ENCODE measurements at regions not wholly inside any gene's neighbourhood (a gene's known extent, or its start where the extent isn't known, plus 50 kb on each side); places are given as distances from the start of the nearest gene placed in this dataset.

DNA sequence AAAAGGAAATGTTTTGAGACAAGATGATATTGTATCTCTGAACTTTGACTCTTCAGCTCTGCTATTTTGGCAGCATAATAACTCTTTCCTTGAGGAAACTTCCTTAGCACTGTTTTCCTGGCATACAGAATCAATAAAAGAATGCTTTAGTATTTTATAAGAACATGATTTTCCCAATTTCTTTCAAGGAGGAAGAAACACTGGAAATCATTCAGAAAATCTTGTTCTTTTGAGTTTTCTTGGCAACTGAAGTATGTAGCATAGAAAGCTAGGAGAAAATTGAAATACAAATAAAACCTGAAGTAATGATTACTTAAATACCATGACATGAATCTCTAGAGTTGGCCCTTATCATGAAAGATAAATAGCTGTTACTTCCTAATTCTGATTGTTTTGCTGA is 461.4 kb upstream of the ZNF608 start:
- no peak for TF ChIP-seq POLR2A (IDR thresholded peaks at IDR 0.05; ENCODE audit: low read length)
- TF ChIP-seq, protein P1, sequence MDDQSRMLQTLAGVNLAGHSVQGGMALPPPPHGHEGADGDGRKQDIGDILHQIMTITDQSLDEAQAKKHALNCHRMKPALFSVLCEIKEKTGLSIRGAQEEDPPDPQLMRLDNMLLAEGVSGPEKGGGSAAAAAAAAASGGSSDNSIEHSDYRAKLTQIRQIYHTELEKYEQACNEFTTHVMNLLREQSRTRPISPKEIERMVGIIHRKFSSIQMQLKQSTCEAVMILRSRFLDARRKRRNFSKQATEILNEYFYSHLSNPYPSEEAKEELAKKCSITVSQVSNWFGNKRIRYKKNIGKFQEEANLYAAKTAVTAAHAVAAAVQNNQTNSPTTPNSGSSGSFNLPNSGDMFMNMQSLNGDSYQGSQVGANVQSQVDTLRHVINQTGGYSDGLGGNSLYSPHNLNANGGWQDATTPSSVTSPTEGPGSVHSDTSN (IDR thresholded peaks at IDR 0.05), result no peak
- no peak for TF ChIP-seq CTCF (IDR thresholded peaks at IDR 0.05)
- no peak for TF ChIP-seq HDAC2 (IDR thresholded peaks at IDR 0.05)
- TF ChIP-seq, protein P2, sequence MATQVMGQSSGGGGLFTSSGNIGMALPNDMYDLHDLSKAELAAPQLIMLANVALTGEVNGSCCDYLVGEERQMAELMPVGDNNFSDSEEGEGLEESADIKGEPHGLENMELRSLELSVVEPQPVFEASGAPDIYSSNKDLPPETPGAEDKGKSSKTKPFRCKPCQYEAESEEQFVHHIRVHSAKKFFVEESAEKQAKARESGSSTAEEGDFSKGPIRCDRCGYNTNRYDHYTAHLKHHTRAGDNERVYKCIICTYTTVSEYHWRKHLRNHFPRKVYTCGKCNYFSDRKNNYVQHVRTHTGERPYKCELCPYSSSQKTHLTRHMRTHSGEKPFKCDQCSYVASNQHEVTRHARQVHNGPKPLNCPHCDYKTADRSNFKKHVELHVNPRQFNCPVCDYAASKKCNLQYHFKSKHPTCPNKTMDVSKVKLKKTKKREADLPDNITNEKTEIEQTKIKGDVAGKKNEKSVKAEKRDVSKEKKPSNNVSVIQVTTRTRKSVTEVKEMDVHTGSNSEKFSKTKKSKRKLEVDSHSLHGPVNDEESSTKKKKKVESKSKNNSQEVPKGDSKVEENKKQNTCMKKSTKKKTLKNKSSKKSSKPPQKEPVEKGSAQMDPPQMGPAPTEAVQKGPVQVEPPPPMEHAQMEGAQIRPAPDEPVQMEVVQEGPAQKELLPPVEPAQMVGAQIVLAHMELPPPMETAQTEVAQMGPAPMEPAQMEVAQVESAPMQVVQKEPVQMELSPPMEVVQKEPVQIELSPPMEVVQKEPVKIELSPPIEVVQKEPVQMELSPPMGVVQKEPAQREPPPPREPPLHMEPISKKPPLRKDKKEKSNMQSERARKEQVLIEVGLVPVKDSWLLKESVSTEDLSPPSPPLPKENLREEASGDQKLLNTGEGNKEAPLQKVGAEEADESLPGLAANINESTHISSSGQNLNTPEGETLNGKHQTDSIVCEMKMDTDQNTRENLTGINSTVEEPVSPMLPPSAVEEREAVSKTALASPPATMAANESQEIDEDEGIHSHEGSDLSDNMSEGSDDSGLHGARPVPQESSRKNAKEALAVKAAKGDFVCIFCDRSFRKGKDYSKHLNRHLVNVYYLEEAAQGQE (IDR thresholded peaks at IDR 0.05), result no peak
- TF ChIP-seq SMC3 (IDR thresholded peaks at IDR 0.05), result no peak
- TF ChIP-seq ZFP36 (IDR thresholded peaks at IDR 0.05; ENCODE audit: borderline replicate concordance, partially characterized antibody), result no peak
- no peak for TF ChIP-seq EHMT2 (IDR thresholded peaks at IDR 0.05; ENCODE audit: low read depth)
- TF ChIP-seq MAFK (IDR thresholded peaks at IDR 0.05; ENCODE audit: partially characterized antibody), result no peak
- no peak for TF ChIP-seq JUN (IDR thresholded peaks at IDR 0.05)
- no peak for TF ChIP-seq BHLHE40 (IDR thresholded peaks at IDR 0.05; ENCODE audit: low read depth, low read length)
